Neural cell (in vitro differentiated cells): ENCODE measurements at regions not wholly inside any gene's neighbourhood (a gene's known extent, or its start where the extent isn't known, plus 50 kb on each side); places are given as distances from the start of the nearest gene placed in this dataset.

ENCODE experiments used
- EP300 ChIP-seq: fragments of 450-650 bp; conservative IDR thresholded peaks from 2 replicates; pipeline ENCODE4 v1.6.1; 2014; ENCODE audit warnings: antibody characterized with exemption, mild to moderate bottlenecking, moderate library complexity; ENCODE audit not compliant: poor library complexity, severe bottlenecking
- EZH2 ChIP-seq: fragments of 200-600, 300-800 bp; shearing (Covaris generic), sonication (generic); IDR thresholded peaks from 2 replicates; pipeline ENCODE4 v1.6.1; 2014; ENCODE audit warnings: antibody characterized with exemption, low read length, borderline replicate concordance, mild to moderate bottlenecking; ENCODE audit not compliant: insufficient read depth, poor library complexity, severe bottlenecking
- POLR2AphosphoS5 ChIP-seq: IDR thresholded peaks from 2 replicates; pipeline ENCODE4 v1.6.1; 2012
- RAD21 ChIP-seq: fragments of 450-650 bp; conservative IDR thresholded peaks from 2 replicates; pipeline ENCODE4 v1.6.1; 2014; ENCODE audit warnings: antibody characterized with exemption, mild to moderate bottlenecking, moderate library complexity
- SMC3 ChIP-seq: fragments of 450-650 bp; conservative IDR thresholded peaks from 2 replicates; pipeline ENCODE4 v1.6.1; 2014; ENCODE audit warnings: antibody characterized with exemption, mild to moderate bottlenecking, moderate library complexity; ENCODE audit not compliant: poor library complexity
- TAF1 ChIP-seq: IDR thresholded peaks from 2 replicates; pipeline ENCODE4 v1.6.1; 2012; ENCODE audit warnings: low read depth
- TF ChIP-seq, protein P1 (sequence below): fragments of 450-650 bp; IDR thresholded peaks from 2 replicates; pipeline ENCODE4 v1.5.1; 2014; ENCODE audit warnings: antibody characterized with exemption, mild to moderate bottlenecking, moderate library complexity; ENCODE audit not compliant: poor library complexity, severe bottlenecking

GRCh38 chr9:108668938-108669335 is 186.8 kb downstream of the ACTL7B start:
- TF ChIP-seq, protein P1, sequence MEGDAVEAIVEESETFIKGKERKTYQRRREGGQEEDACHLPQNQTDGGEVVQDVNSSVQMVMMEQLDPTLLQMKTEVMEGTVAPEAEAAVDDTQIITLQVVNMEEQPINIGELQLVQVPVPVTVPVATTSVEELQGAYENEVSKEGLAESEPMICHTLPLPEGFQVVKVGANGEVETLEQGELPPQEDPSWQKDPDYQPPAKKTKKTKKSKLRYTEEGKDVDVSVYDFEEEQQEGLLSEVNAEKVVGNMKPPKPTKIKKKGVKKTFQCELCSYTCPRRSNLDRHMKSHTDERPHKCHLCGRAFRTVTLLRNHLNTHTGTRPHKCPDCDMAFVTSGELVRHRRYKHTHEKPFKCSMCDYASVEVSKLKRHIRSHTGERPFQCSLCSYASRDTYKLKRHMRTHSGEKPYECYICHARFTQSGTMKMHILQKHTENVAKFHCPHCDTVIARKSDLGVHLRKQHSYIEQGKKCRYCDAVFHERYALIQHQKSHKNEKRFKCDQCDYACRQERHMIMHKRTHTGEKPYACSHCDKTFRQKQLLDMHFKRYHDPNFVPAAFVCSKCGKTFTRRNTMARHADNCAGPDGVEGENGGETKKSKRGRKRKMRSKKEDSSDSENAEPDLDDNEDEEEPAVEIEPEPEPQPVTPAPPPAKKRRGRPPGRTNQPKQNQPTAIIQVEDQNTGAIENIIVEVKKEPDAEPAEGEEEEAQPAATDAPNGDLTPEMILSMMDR, result no peak
- TF ChIP-seq RAD21 (no peak), EP300 (no peak), POLR2AphosphoS5 (no peak), TAF1 (no peak), SMC3 (no peak), EZH2 (no peak)
